Stimulated activated CD4-positive, alpha-beta T cell treated with anti-CD3 and anti-CD28 coated beads, Interleukin-15, amount 100 ng/mL, for 24 hours (primary cell): ENCODE measurements at regions not wholly inside any gene's neighbourhood (a gene's known extent, or its start where the extent isn't known, plus 50 kb on each side); places are given as distances from the start of the nearest gene placed in this dataset.
"Not testable (repeated sequence)": the region's sequence is repeated elsewhere in the genome, so short reads cannot be mapped to it uniquely, and the experiment has no call there.

Experiments used
- DNase-seq: peaks from one replicate; pipeline ENCODE4 v3.0.0-alpha.2; 2020

DNA sequence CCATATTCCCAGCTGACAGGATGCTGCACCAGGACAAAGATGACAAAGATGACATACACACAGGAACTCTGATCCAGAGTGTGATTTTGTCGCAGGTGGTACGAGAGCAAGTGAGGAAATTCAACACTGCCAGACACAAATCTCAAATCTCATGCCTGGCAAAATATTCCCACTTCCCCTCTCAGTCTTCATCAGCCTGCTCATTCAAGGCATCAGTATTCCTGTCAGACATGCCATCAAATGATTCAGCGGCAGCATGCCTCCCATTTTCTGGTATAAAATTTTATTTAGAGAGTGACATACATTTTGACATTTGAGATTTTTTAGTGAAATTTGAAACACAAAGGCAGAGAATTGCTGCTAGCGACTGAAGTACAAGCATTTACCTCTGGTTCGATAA, 228.1 kb upstream of the LMCD1 start:
- DNase-seq = no peak

DNA sequence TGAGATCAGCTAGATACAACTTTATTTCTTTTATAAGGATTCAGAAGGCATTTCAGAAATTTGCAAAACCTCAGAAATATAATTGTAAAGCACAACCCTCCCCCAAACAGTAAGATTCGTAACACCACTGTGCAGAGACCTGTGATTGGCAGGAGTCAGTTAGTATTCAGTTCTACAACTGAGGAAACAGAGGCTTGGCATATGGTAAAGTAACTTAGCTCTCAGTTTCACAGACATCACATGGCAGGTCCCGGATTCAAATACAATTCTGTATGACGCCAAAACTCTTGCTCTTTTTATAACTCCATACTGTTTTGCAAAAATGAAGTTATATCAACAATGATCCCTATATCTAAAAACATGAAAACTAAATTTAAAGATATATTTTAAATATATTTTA, 225.6 kb upstream of the LMCD1 start:
- no peak for DNase-seq

- DNase-seq = no peak
Measured at GRCh38 chr3:8276506-8276905, 225.1 kb upstream of the LMCD1 start.

DNA sequence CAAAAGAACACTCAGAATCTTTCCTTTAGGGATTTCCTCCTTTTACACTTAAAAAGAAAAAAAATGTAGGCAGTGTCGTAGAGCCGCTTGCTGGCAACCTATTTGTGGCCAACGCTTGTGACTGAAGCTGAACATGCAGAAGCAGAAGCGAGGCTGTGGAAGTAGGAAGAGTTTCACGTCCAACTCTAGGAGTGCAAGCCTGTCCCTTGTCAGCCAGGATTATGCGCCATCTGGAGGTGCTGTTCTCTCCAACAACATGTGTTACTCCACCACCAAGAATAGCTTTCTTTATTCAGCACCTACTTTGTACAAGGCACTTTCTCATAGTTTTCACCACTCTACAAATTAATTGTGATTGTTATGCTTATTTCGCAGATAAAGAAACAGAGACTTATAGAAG, 223.2 kb upstream of the LMCD1 start:
- DNase-seq = no peak

DNA sequence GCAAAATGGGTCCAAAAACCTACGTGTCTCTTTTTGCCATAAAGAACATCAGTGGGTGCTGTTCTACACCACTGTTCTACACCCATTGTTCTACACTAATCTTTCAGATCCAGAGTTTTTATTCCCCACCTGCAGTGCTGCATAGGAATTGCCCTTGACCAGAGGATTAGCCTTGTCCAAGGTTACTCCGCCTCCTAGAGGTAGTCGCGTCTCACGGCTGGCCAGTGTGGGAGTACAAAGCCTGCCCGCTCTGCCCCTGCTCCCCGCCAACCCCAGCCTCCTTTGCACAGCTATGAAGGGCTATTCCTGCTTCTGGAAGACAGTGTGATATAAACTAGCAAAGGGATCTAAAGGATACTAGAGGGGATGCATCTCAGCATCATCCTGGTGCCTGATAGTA, 222.1 kb upstream of the LMCD1 start:
- DNase-seq = no peak

GRCh38 chr3:8279886-8280550, 221.6 kb upstream of the LMCD1 start:
- DNase-seq = no peak

GRCh38 chr3:8282541-8283165, 219.0 kb upstream of the LMCD1 start:
- no peak for DNase-seq

- no peak for DNase-seq
Measured at GRCh38 chr3:8283193-8283592, 218.4 kb upstream of the LMCD1 start.

- DNase-seq = no peak
Measured at GRCh38 chr3:8286086-8286485, 215.5 kb upstream of the LMCD1 start.

GRCh38 chr3:8286749-8287148, 214.9 kb upstream of the LMCD1 start:
- no peak for DNase-seq

DNA sequence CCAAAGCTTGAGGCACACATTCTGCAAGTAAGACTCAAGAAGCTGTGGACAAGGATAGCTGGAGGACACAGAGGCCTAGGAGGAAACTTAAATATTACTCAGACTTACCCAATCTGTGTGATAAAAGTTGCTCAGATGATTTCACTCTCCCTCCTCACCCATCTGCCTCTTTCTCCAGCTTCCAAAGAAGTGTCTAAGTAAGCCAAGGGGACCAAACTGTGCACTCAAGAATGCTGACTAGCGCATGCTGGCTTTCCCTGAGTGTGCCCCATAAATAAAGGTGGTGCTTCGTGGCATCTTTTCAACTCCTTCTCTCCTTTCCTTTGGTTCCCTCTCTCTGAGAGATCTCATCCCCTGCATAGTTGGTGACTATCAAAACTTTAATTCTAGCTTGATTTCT, 211.0 kb upstream of the LMCD1 start:
- no peak for DNase-seq

GRCh38 chr3:8296461-8296860, 205.2 kb upstream of the LMCD1 start:
- DNase-seq = no peak

- DNase-seq = no peak
Measured at GRCh38 chr3:8298021-8298954, 203.3 kb upstream of the LMCD1 start.

DNA sequence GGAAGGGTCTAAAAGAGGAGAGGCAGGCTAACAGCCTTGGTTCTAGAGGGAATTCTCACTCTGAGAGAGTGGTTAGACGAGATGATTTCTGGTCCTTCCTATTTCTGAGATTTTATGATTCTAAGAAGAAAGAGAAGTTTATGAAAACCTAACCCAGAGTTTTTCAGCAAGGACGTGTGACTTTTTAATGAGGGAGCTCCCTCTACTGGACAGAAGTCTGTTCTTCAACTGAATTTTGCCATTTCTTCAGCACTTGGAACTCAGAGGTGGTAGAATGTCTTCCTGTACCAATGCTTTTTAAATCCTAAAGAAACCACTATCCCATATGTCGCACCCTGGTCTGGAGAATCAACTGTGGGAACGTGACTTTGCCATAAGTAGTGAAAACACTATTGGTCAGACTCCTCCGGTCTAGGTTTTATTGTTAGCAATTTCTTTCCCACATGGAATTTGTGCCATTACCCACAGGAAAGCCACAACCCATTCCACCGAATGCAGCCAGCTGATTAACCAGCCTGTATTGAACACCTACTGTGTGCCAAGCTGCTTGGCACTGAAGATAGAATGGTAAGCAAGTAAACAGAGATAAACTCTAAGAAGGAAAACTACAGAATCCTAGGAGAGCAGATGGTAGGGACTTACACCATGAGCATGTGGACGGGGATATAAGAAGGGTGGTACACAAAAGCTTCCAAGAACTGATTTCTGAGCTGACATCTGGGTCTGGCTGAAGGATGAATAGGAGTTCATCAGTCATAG, 199.5 kb upstream of the LMCD1 start:
- DNase-seq = no peak

DNA sequence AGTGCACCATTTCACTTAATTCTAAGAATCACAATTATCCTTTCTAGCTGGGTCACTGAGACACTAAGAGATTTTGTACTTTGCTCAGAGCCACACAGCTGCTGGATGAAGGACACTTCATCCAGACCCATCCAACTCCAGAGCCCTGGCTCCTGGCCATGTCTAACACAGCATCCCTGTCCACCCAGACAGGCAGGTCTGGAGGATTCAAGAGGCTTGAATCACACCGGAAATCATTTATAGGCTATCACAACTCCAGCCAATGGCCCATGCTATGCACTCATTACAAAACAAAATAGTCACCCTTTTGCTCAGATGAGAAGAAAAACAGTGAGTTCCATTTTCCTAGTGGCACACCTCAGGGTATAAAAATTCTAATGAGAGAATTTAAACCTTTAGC, 198.2 kb upstream of the LMCD1 start:
- DNase-seq = no peak

DNA sequence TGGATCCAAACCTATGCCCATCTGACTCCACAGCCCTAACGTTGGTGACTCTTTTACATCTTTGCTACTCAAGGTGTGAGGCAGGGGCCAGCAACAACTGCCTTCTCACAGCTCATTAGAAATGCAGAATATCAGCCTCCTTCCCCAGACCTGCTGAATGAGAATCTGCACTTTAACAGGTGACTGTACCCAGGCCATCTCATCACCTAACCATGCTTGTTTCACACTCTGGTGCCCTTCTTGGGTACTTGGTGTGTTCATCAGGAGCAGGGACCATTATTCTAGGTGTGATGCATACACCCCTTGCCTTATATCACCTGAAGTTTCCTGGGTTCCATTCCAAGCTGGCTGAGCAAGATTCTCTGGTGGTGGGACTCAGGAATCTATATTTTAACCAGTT, 196.3 kb upstream of the LMCD1 start:
- DNase-seq = no peak

DNA sequence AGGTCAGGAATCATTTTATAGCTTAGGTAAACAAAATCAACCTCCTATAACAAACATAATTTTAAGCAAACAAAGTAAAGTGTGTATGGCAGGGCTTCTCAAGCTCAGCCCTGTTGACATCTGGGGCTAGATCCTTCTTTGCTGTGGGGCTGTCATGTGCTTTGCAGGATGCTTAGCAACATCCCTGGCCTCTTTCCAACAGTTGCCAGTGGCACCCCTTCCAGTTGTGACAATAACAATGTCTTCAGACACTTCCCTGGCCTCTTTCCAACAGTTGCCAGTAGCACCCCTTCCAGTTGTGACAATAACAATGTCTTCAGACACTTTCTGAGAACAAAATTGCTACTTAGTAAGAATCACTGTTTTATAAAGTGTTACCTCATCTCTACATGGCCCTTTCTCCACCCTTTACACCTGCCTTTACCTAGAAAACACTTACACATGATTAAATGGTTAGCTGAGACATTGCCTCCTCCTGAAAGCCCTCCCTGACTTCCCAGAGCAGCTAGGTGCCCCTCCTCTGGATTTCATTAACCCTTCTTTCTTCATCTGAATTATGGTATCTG, 194.0 kb upstream of the LMCD1 start:
- DNase-seq = no peak

DNA sequence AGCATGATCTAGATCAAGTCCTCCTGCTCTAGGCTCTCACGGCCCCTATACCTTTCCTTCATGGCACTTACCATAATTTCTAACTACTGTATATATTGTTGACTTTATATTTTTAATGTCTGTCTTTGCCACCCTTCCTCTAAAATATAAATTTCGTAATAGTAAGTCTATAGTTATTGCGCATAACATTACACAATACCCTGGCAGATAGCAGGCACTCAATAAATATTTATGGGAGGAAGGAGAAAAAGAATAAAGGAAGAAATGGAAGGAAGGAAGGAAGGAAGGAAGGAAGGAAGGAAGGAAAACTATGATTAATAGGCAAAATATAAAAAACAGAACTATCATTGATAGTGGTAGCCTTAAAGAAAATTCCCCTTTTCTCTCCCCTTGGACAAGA, 190.3 kb upstream of the LMCD1 start:
- DNase-seq = no peak

DNA sequence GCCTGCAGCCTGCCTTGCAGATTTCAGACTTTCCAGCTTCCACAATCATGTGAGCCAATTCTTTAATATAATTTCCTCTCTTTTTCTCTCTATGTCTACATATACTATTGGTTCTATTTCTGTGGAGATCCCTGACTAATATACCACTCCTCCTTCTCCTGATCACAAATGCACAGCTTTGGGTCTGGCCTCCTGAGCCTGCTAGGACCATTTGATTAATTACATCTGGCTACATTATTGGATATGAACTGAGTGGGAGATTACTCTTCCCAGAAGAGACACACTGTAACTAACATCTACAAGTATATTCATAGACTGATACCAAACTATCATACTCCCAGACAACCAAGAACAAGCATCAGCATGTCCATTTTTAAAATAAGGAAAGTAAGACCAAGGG, 188.9 kb upstream of the LMCD1 start:
- DNase-seq = no peak

- DNase-seq = no peak
Measured at GRCh38 chr3:8313560-8314267, 187.9 kb upstream of the LMCD1 start.

- not testable (repeated sequence) for DNase-seq
Measured at GRCh38 chr3:8315526-8315925, 186.1 kb upstream of the LMCD1 start.
